Naive thymus-derived CD4-positive, alpha-beta T cell (primary cell): ENCODE measurements at regions not wholly inside any gene's neighbourhood (a gene's known extent, or its start where the extent isn't known, plus 50 kb on each side); places are given as distances from the start of the nearest gene placed in this dataset.
"Not testable (repeated sequence)": the region's sequence is repeated elsewhere in the genome, so short reads cannot be mapped to it uniquely, and the experiment has no call there.

Source experiments
- ATAC-seq: fragments of 150-1000 bp; cut with Tn5 transposase; 2 replicates; pipeline ENCODE4 v1.10.0; 2021; ENCODE audit warnings: mild to moderate bottlenecking, moderate library complexity
- CTCF ChIA-PET: fragments of 350-600 bp; sonication (Branson Sonifier 250); formaldehyde crosslinking; loops from one replicate; lab custom pipeline; 2021; ENCODE audit warnings: antibody characterized with exemption; lab: Charles Lee
- POLR2A ChIA-PET: fragments of 350-600 bp; sonication (Branson Sonifier 250); formaldehyde crosslinking; loops from one replicate; lab custom pipeline; 2021; ENCODE audit warnings: antibody characterized with exemption, inconsistent platforms; lab: Charles Lee
- DNase-seq, 9 donors: peaks; one replicate each; pipeline versions ENCODE4 v3.0.0 to v3.0.0-alpha.2; 2020 to 2022; ENCODE audit warnings: mixed read lengths in 1 of 9
- H3K27ac ChIP-seq: one replicate; pipeline ENCODE4 v1.7.0; 2013; ENCODE audit warnings: mild to moderate bottlenecking, low read depth, low read length, moderate library complexity
- H3K27me3 ChIP-seq, 2 donors: one replicate each; pipeline ENCODE4 v1.7.0; 2013; ENCODE audit warnings: low read length in 2 of 2, mild to moderate bottlenecking in 2 of 2, moderate library complexity in 2 of 2; ENCODE audit not compliant: control insufficient read depth in 2 of 2, insufficient read depth in 2 of 2
- H3K36me3 ChIP-seq, 3 experiments: 1 replicate in 2 of 3; 2 replicates in 1 of 3; pipeline ENCODE4 v1.7.0; 2013; ENCODE audit warnings: low read length in 3 of 3, mild to moderate bottlenecking in 3 of 3, moderate library complexity in 1 of 3; ENCODE audit not compliant: insufficient read depth in 3 of 3, control insufficient read depth in 2 of 3
- H3K4me1 ChIP-seq, 2 donors: one replicate each; pipeline ENCODE4 v1.7.0; 2013; ENCODE audit warnings: low read length in 2 of 2, mild to moderate bottlenecking in 2 of 2, moderate library complexity in 1 of 2; ENCODE audit not compliant: control insufficient read depth in 2 of 2, insufficient read depth in 2 of 2
- H3K4me3 ChIP-seq: 2 replicates; pipeline ENCODE4 v1.7.0; 2013; ENCODE audit warnings: mild to moderate bottlenecking, low read length
- H3K9me3 ChIP-seq, 3 experiments: 1 replicate in 2 of 3; 2 replicates in 1 of 3; pipeline ENCODE4 v1.7.0; 2013; ENCODE audit warnings: low read length in 3 of 3; ENCODE audit not compliant: control insufficient read depth in 2 of 3
- H3K27ac Mint-ChIP-seq, 9 donors: one replicate each; pipeline ENCODE4 v1.8.0; 2020 to 2022; ENCODE audit warnings: mixed read lengths in 9 of 9, mild to moderate bottlenecking in 8 of 9, moderate library complexity in 5 of 9, inconsistent platforms in 2 of 9
- H3K27me3 Mint-ChIP-seq, 5 donors: one replicate each; pipeline ENCODE4 v1.8.0; 2021 to 2022; ENCODE audit warnings: mixed read lengths in 5 of 5, mild to moderate bottlenecking in 1 of 5
- H3K36me3 Mint-ChIP-seq, 5 donors: one replicate each; pipeline ENCODE4 v1.8.0; 2020 to 2022; ENCODE audit warnings: mixed read lengths in 5 of 5, mild to moderate bottlenecking in 3 of 5, inconsistent platforms in 1 of 5
- H3K4me1 Mint-ChIP-seq, 7 donors: one replicate each; pipeline ENCODE4 v1.8.0; 2020 to 2022; ENCODE audit warnings: mixed read lengths in 7 of 7, mild to moderate bottlenecking in 3 of 7, inconsistent platforms in 1 of 7
- H3K4me3 Mint-ChIP-seq, 10 donors: one replicate each; pipeline ENCODE4 v1.8.0; 2020 to 2022; ENCODE audit warnings: mild to moderate bottlenecking in 10 of 10, mixed read lengths in 10 of 10, moderate library complexity in 6 of 10, inconsistent platforms in 2 of 10
- H3K9me3 Mint-ChIP-seq, 11 donors: one replicate each; pipeline ENCODE4 v1.8.0; 2020 to 2022; ENCODE audit warnings: mixed read lengths in 11 of 11, mild to moderate bottlenecking in 4 of 11, inconsistent platforms in 1 of 11, moderate library complexity in 1 of 11
- intact Hi-C, 2 donors: fragments of 100-400 bp; cut with micrococcal nuclease; formaldehyde crosslinking; loops; one replicate each; pipeline ENCODE4 v1.15.1; 2023

DNA sequence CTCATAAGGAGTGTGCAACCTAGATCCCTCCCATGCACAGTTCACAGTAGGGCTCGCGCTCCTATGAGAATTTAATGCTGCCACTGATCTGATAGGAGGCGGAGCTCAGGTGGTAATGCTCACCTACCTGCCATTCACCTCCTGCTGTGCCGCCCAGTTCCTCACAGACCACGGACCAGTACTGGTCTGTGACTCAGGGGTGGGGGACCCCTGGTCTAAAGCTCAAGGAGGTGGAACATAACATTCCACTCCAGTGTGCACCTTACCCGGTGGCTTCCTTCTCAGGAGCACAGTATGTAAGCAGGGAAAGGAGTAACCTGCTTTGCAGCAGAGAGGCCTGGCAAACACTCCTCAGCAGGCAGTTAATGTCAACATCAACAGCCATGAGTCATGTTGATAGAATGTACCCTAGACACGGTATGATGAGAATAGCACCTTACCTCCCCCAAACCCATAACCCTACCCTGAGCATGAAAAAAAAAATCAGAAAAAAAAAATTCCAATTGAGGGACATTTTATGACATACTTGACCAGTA is 273.5 kb downstream of the FGFR2 start:
- POLR2A ChIA-PET: no interaction called here
- H3K27me3 Mint-ChIP-seq: peaks cover 0 to 13% (median 5%) of the 10 kb centered on the region in 5 donors
- no peaks in the 10 kb centered on the region for H3K4me1 Mint-ChIP-seq
- H3K27me3 ChIP-seq: no peaks in the 10 kb centered on the region
- H3K27ac ChIP-seq: no peak overlapping the region
- CTCF ChIA-PET: no interaction called here
- no peaks in the 10 kb centered on the region for H3K9me3 ChIP-seq
- intact Hi-C loops: no loop called here
- no peaks in the 10 kb centered on the region for H3K36me3 ChIP-seq
- ATAC-seq (no peak), DNase-seq (no peak)
- no peaks in the 10 kb centered on the region for H3K4me1 ChIP-seq
- H3K4me3 Mint-ChIP-seq: no peak overlapping the region
- peaks cover 0 to 7% (median 4%) of the 10 kb centered on the region in 11 donors for H3K9me3 Mint-ChIP-seq
- H3K36me3 Mint-ChIP-seq: no peaks in the 10 kb centered on the region
- no peak overlapping the region for H3K4me3 ChIP-seq
- H3K27ac Mint-ChIP-seq: no peak overlapping the region

- no peak overlapping the region for H3K4me3 Mint-ChIP-seq
- intact Hi-C loops: no loop called here
- H3K27me3 Mint-ChIP-seq: peaks cover 0 to 9% (median 5%) of the 10 kb centered on the region in 5 donors
- Histone ChIP-seq H3K27ac (no peak overlapping the region), H3K9me3 (no peaks in the 10 kb centered on the region), H3K4me3 (no peak overlapping the region), H3K4me1 (no peaks in the 10 kb centered on the region), H3K27me3 (no peaks in the 10 kb centered on the region), H3K36me3 (no peaks in the 10 kb centered on the region)
- no peak overlapping the region for H3K27ac Mint-ChIP-seq
- ATAC-seq (no peak), DNase-seq (no peak)
- no peaks in the 10 kb centered on the region for H3K4me1 Mint-ChIP-seq
- peaks cover 0 to 7% (median 4%) of the 10 kb centered on the region in 11 donors for H3K9me3 Mint-ChIP-seq
- CTCF ChIA-PET: no interaction called here
- H3K36me3 Mint-ChIP-seq: no peaks in the 10 kb centered on the region
- POLR2A ChIA-PET: no interaction called here
Observed at GRCh38 chr10:121325490-121326231, 272.6 kb downstream of the FGFR2 start.

GRCh38 chr10:121326905-121327304 is 271.3 kb downstream of the FGFR2 start:
- intact Hi-C loops: no loop called here
- CTCF ChIA-PET: no interaction called here
- H3K27ac Mint-ChIP-seq: no peak overlapping the region

DNA sequence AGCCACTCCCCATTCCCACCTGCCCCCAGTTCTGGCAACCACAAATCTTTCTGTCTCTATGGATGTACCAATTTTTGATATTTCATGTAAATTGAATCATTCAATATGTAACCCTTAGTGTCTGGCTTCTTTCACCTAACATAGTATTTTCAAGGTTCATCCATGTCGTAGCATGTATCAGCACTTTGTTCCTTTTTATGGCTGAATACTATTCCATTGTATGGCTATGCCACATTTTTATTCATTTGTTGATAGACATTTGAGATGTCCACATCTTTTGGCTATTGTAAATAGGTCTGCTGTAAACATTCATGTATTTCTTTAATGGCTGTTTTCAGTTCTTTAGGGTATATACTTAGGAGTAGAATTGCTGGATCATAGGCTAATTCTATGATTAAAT is 270.5 kb downstream of the FGFR2 start:
- Histone ChIP-seq H3K4me3 (no peak overlapping the region), H3K4me1 (no peaks in the 10 kb centered on the region), H3K9me3 (no peaks in the 10 kb centered on the region), H3K36me3 (no peaks in the 10 kb centered on the region), H3K27me3 (no peaks in the 10 kb centered on the region), H3K27ac (no peak overlapping the region)
- peaks cover 0 to 4% (median 0%) of the 10 kb centered on the region in 5 donors for H3K27me3 Mint-ChIP-seq
- no peaks in the 10 kb centered on the region for H3K4me1 Mint-ChIP-seq
- CTCF ChIA-PET: no interaction called here
- no peak overlapping the region for H3K4me3 Mint-ChIP-seq
- peaks cover 0 to 7% (median 5%) of the 10 kb centered on the region in 11 donors for H3K9me3 Mint-ChIP-seq
- DNase-seq (no peak), ATAC-seq (no peak)
- POLR2A ChIA-PET: no interaction called here
- no peaks in the 10 kb centered on the region for H3K36me3 Mint-ChIP-seq
- intact Hi-C loops: no loop called here
- H3K27ac Mint-ChIP-seq: no peak overlapping the region

More at GRCh38 chr10:121326905-121327304, 271.3 kb downstream of the FGFR2 start:
- Mint-ChIP-seq H3K36me3 (no peaks in the 10 kb centered on the region), H3K4me3 (no peak overlapping the region), H3K27me3 (peaks cover 0 to 7% (median 0%) of the 10 kb centered on the region in 5 donors), H3K9me3 (peaks cover 0 to 7% (median 5%) of the 10 kb centered on the region in 11 donors), H3K4me1 (no peaks in the 10 kb centered on the region)
- ATAC-seq (no peak), DNase-seq (no peak)
- Histone ChIP-seq H3K27ac (no peak overlapping the region), H3K27me3 (no peaks in the 10 kb centered on the region), H3K36me3 (no peaks in the 10 kb centered on the region), H3K4me1 (no peaks in the 10 kb centered on the region), H3K9me3 (no peaks in the 10 kb centered on the region), H3K4me3 (no peak overlapping the region)
- POLR2A ChIA-PET: no interaction called here

- H3K27ac Mint-ChIP-seq, H3K4me3 ChIP-seq, H3K36me3 Mint-ChIP-seq, H3K36me3 ChIP-seq, H3K4me1 ChIP-seq, H3K27ac ChIP-seq, H3K9me3 Mint-ChIP-seq, POLR2A ChIA-PET, H3K4me1 Mint-ChIP-seq, H3K27me3 ChIP-seq, intact Hi-C loops, ATAC-seq, H3K9me3 ChIP-seq, H3K4me3 Mint-ChIP-seq, DNase-seq, CTCF ChIA-PET, H3K27me3 Mint-ChIP-seq: not testable (repeated sequence)
Observed at GRCh38 chr10:121329631-121330030, 268.6 kb downstream of the FGFR2 start.

DNA sequence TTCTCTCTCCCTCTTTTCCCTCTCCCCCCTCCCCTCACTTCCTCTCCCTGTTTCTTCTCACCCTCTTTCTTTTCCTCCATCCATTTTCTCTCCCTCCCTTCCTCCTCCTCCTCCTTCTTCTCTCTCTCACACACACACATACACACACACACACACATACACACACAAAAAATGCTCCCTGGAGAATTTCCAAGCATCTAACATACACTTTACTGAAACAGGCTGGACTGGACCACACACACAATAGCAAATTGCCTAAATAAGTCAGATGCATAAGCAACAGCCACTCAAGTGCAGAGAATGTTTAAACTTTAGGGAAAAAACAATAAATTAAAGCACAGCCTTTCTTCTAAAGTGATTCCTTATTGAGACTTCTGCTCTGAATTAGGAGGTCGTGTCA is 267.7 kb downstream of the FGFR2 start:
- no peak overlapping the region for H3K4me3 ChIP-seq
- H3K27me3 ChIP-seq: no peaks in the 10 kb centered on the region
- H3K4me1 ChIP-seq: no peaks in the 10 kb centered on the region
- peaks cover 0 to 7% (median 3%) of the 10 kb centered on the region in 11 donors for H3K9me3 Mint-ChIP-seq
- H3K4me3 Mint-ChIP-seq: no peak overlapping the region
- intact Hi-C loops: no loop called here
- H3K4me1 Mint-ChIP-seq: no peaks in the 10 kb centered on the region
- DNase-seq: no peak
- no peak for ATAC-seq
- peaks cover 0 to 3% (median 0%) of the 10 kb centered on the region in 5 donors for H3K27me3 Mint-ChIP-seq
- no peak overlapping the region for H3K27ac Mint-ChIP-seq
- POLR2A ChIA-PET: no interaction called here
- H3K27ac ChIP-seq: no peak overlapping the region
- H3K36me3 ChIP-seq: no peaks in the 10 kb centered on the region
- H3K36me3 Mint-ChIP-seq: peaks cover 0 to 3% (median 0%) of the 10 kb centered on the region in 5 donors
- CTCF ChIA-PET: no interaction called here
- H3K9me3 ChIP-seq: no peaks in the 10 kb centered on the region

DNA sequence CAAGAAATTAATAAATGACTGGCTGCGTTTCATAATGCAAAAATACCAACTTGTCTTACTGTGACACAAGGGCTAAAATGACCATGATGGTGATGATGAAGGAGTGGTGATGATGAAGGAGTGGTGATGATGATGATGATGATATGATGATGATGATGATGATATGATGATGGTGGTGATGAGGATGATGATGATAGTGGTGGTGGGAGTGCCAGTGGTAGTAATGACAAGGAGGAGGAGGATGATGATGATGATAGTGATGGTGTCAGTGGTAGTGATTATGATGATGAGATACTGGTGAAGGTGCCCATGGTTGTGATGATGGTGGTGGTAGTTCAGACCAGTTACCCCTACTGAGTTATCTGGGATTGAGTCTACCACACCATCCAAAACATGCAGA is 265.9 kb downstream of the FGFR2 start:
- ChIA-PET POLR2A (no interaction called here), CTCF (no interaction called here)
- no peak overlapping the region for H3K4me3 ChIP-seq
- H3K27ac ChIP-seq: no peak overlapping the region
- intact Hi-C loops: no loop called here
- Mint-ChIP-seq H3K27me3 (peaks cover 0 to 3% (median 0%) of the 10 kb centered on the region in 5 donors), H3K4me1 (no peaks in the 10 kb centered on the region), H3K4me3 (no peak overlapping the region), H3K9me3 (peaks cover 0 to 10% (median 3%) of the 10 kb centered on the region in 11 donors), H3K27ac (no peak overlapping the region), H3K36me3 (peaks cover 0 to 3% (median 0%) of the 10 kb centered on the region in 5 donors)
- no peaks in the 10 kb centered on the region for H3K4me1 ChIP-seq
- ATAC-seq: no peak
- H3K36me3 ChIP-seq: no peaks in the 10 kb centered on the region
- no peak for DNase-seq
- no peaks in the 10 kb centered on the region for H3K9me3 ChIP-seq
- H3K27me3 ChIP-seq: no peaks in the 10 kb centered on the region
